ENCODE measurements at regions not wholly inside any gene's neighbourhood (a gene's known extent, or its start where the extent isn't known, plus 50 kb on each side); places are given as distances from the start of the nearest gene placed in this dataset.

GRCh38 chr4:73317092-73317491, 58.5 kb upstream of the ANKRD17 start:
- no peak overlapping the region for H3K4me3 Mint-ChIP-seq
- H3K4me1 Mint-ChIP-seq = no peaks in the 10 kb centered on the region
- Histone ChIP-seq H4K5ac (ENCODE audit: insufficient read length, low read depth, low read length) (no peak overlapping the region), H3K23ac (ENCODE audit: insufficient read length, low read depth, low read length) (no peak overlapping the region), H2BK5ac (ENCODE audit: insufficient read length, low read length) (no peak overlapping the region), H3K14ac (ENCODE audit: insufficient read depth, low read length) (no peak overlapping the region), H3K18ac (ENCODE audit: insufficient read length, low read depth, low read length) (no peak overlapping the region), H3K4ac (ENCODE audit: low read depth, low read length) (no peak overlapping the region), H4K8ac (replicated peaks; ENCODE audit: insufficient read length, low read depth, low read length) (no peak overlapping the region), H2BK12ac (ENCODE audit: insufficient read length, low read depth, low read length) (no peak overlapping the region), H3K79me1 (ENCODE audit: insufficient read depth, low read depth, low read length, poor library complexity, severe bottlenecking) (no peaks in the 10 kb centered on the region), H3K27ac (ENCODE audit: insufficient read length, low read depth, low read length) (no peak overlapping the region), H2BK120ac (ENCODE audit: low read depth, low read length, poor library complexity, severe bottlenecking) (no peak overlapping the region), H3K9me3 (ENCODE audit: control insufficient read depth, low read depth, low read length) (no peaks in the 10 kb centered on the region), H3K23me2 (ENCODE audit: insufficient read length, low read depth, low read length, poor library complexity, severe bottlenecking) (no peaks in the 10 kb centered on the region), H3K4me2 (ENCODE audit: insufficient read depth, insufficient read length, low read length) (no peak overlapping the region), H2BK20ac (ENCODE audit: low read depth, low read length, poor library complexity, severe bottlenecking) (no peak overlapping the region), H3K27me3 (ENCODE audit: insufficient read depth, low read length) (no peaks in the 10 kb centered on the region), H4K91ac (ENCODE audit: insufficient read length, low read depth, low read length) (no peak overlapping the region), H3K79me2 (ENCODE audit: insufficient read depth, low read length) (no peaks in the 10 kb centered on the region), H2BK15ac (ENCODE audit: low read depth, low read length) (no peak overlapping the region), H3T11ph (ENCODE audit: low read length) (no peak overlapping the region), H2AFZ (ENCODE audit: low read length) (no peak overlapping the region), H3K56ac (ENCODE audit: insufficient read length, low read depth, low read length) (no peak overlapping the region), H2AK5ac (ENCODE audit: insufficient read length, low read length) (no peak overlapping the region), H3K9ac (ENCODE audit: extremely low read depth, insufficient read length, low read length) (no peak overlapping the region), H3K4me1 (ENCODE audit: insufficient read depth, low read length) (no peaks in the 10 kb centered on the region), H4K20me1 (ENCODE audit: control insufficient read depth, insufficient read depth, insufficient read length) (no peaks in the 10 kb centered on the region)
- H3K27ac Mint-ChIP-seq = no peak overlapping the region
- TF ChIP-seq CTCF (conservative IDR thresholded peaks at IDR 0.05) = no peak
- peaks cover 17 to 36% (median 25%) of the 10 kb centered on the region in 3 experiments for H3K36me3 Mint-ChIP-seq (ENCODE audit: insufficient read depth in 1 of 3, low read depth in 3 of 3)
- peaks cover 34 to 36% of the 10 kb centered on the region in 2 experiments for H3K9me3 Mint-ChIP-seq
- no peak for DNase-seq
- no CpG with 5 or more reads among the region's 1 CpG for WGBS (ENCODE audit: extremely low coverage, insufficient read length, low lambda C conversion rate)
- no peaks in the 10 kb centered on the region for H3K27me3 Mint-ChIP-seq (ENCODE audit: low read depth)
